ENCODE measurements at regions not wholly inside any gene's neighbourhood (a gene's known extent, or its start where the extent isn't known, plus 50 kb on each side); places are given as distances from the start of the nearest gene placed in this dataset.

DNA sequence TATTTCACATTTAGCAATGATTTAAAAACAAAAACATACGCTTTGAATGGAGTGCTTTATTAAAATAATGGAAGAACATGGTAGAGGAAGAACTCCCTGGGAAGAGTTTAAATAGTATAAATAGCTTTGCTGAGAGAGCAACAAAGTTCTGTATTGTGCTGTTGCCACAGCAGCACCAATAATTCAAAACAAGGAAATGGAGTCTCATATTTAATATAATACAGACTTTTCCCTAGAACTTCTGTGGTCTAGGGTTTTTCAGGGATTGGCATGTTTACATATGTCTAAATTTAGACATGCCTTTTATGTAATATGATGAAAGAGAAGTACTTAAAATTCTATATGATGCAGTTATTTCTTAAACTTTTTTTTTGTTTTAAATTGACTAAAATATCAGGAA is 217.2 kb upstream of the HDAC9 start:
- Histone ChIP-seq H3F3A (ENCODE audit: low read depth) (no peaks in the 10 kb centered on the region), H3K9ac (ENCODE audit: low read depth, low read length, poor library complexity, severe bottlenecking) (no peak overlapping the region), H3K79me2 (ENCODE audit: insufficient read depth, low read length) (no peaks in the 10 kb centered on the region), H2AFZ (ENCODE audit: low read length) (no peak overlapping the region), H3K4me3 (ENCODE audit: low read length, poor library complexity, severe bottlenecking) (no peak overlapping the region), H3K4me1 (ENCODE audit: insufficient read depth, low read length, poor library complexity, severe bottlenecking) (peaks cover 7% of the 10 kb centered on the region), H3K27me3 (ENCODE audit: insufficient read depth, low read length, poor library complexity, severe bottlenecking) (no peaks in the 10 kb centered on the region), H3K4me2 (ENCODE audit: low read depth, low read length, poor library complexity, severe bottlenecking) (no peak overlapping the region), H3K36me3 (ENCODE audit: insufficient read depth, low read length) (no peaks in the 10 kb centered on the region), H3K9me2 (replicated peaks; ENCODE audit: low read depth, low read length) (no peaks in the 10 kb centered on the region), H3K9me3 (ENCODE audit: insufficient read depth, low read depth, low read length) (0 out of 2 replicates have a peak, but pooled peaks cover 7% of the 10 kb centered on the region), H4K20me1 (ENCODE audit: insufficient read depth, low read length, poor library complexity, severe bottlenecking) (no peaks in the 10 kb centered on the region)
- TF ChIP-seq, protein P1, sequence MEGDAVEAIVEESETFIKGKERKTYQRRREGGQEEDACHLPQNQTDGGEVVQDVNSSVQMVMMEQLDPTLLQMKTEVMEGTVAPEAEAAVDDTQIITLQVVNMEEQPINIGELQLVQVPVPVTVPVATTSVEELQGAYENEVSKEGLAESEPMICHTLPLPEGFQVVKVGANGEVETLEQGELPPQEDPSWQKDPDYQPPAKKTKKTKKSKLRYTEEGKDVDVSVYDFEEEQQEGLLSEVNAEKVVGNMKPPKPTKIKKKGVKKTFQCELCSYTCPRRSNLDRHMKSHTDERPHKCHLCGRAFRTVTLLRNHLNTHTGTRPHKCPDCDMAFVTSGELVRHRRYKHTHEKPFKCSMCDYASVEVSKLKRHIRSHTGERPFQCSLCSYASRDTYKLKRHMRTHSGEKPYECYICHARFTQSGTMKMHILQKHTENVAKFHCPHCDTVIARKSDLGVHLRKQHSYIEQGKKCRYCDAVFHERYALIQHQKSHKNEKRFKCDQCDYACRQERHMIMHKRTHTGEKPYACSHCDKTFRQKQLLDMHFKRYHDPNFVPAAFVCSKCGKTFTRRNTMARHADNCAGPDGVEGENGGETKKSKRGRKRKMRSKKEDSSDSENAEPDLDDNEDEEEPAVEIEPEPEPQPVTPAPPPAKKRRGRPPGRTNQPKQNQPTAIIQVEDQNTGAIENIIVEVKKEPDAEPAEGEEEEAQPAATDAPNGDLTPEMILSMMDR (conservative IDR thresholded peaks at IDR 0.05; ENCODE audit: low read length): no peak
- no peak for TF ChIP-seq EZH2phosphoT487 (IDR thresholded peaks at IDR 0.05; ENCODE audit: borderline replicate concordance)

- Histone ChIP-seq H3K9me3 (ENCODE audit: insufficient read depth, low read depth, low read length) (0 out of 2 replicates have a peak, but pooled peaks cover 7% of the 10 kb centered on the region), H3F3A (ENCODE audit: low read depth) (no peaks in the 10 kb centered on the region), H4K20me1 (ENCODE audit: insufficient read depth, low read length, poor library complexity, severe bottlenecking) (no peaks in the 10 kb centered on the region), H3K4me3 (ENCODE audit: low read length, poor library complexity, severe bottlenecking) (no peak overlapping the region), H3K4me2 (ENCODE audit: low read depth, low read length, poor library complexity, severe bottlenecking) (no peak overlapping the region), H3K9ac (ENCODE audit: low read depth, low read length, poor library complexity, severe bottlenecking) (no peak overlapping the region), H2AFZ (ENCODE audit: low read length) (no peak overlapping the region), H3K9me2 (replicated peaks; ENCODE audit: low read depth, low read length) (no peaks in the 10 kb centered on the region), H3K79me2 (ENCODE audit: insufficient read depth, low read length) (no peaks in the 10 kb centered on the region), H3K4me1 (ENCODE audit: insufficient read depth, low read length, poor library complexity, severe bottlenecking) (peaks cover 35% of the 10 kb centered on the region), H3K27me3 (ENCODE audit: insufficient read depth, low read length, poor library complexity, severe bottlenecking) (no peaks in the 10 kb centered on the region), H3K36me3 (ENCODE audit: insufficient read depth, low read length) (no peaks in the 10 kb centered on the region)
- TF ChIP-seq, protein P1 (conservative IDR thresholded peaks at IDR 0.05; ENCODE audit: low read length): no peak
- TF ChIP-seq EZH2phosphoT487 (IDR thresholded peaks at IDR 0.05; ENCODE audit: borderline replicate concordance): no peak
Observed at GRCh38 chr7:18283045-18283444, 212.5 kb upstream of the HDAC9 start.

DNA sequence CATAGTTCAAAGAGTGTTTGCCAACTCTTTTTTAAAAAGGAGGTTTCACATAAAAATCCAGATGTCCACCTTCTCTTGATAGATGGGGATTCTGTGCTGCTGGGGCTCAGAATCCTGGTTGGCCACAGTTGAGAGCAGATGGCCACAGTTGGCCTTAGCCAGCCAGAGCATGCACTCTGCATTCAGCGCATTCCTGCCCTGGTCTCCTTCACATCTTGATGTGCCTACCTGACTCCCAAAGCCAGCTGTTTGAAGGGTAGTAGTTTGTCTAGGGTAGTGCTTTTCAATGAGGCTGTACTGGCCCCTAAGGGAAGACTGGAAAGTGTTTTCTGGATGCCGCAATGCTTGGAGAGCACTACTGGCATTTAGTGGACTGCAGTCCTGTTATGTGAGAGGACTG is 208.1 kb upstream of the HDAC9 start:
- H3K4me3 ChIP-seq (ENCODE audit: low read length, poor library complexity, severe bottlenecking): no peak overlapping the region
- H4K20me1 ChIP-seq (ENCODE audit: insufficient read depth, low read length, poor library complexity, severe bottlenecking): no peaks in the 10 kb centered on the region
- no peak overlapping the region for H3K4me2 ChIP-seq (ENCODE audit: low read depth, low read length, poor library complexity, severe bottlenecking)
- peaks cover 3% of the 10 kb centered on the region; the same call in 1 of the 2 replicates for H3F3A ChIP-seq (ENCODE audit: low read depth)
- no peak for TF ChIP-seq EZH2phosphoT487 (IDR thresholded peaks at IDR 0.05; ENCODE audit: borderline replicate concordance)
- TF ChIP-seq, protein P1 (conservative IDR thresholded peaks at IDR 0.05; ENCODE audit: low read length): no peak
- H3K27me3 ChIP-seq (ENCODE audit: insufficient read depth, low read length, poor library complexity, severe bottlenecking): no peaks in the 10 kb centered on the region
- 0 out of 2 replicates have a peak, but pooled peaks cover 7% of the 10 kb centered on the region for H3K9me3 ChIP-seq (ENCODE audit: insufficient read depth, low read depth, low read length)
- peaks cover 20% of the 10 kb centered on the region for H3K79me2 ChIP-seq (ENCODE audit: insufficient read depth, low read length)
- H3K9me2 ChIP-seq (replicated peaks; ENCODE audit: low read depth, low read length): no peaks in the 10 kb centered on the region
- no peak overlapping the region for H3K9ac ChIP-seq (ENCODE audit: low read depth, low read length, poor library complexity, severe bottlenecking)
- 0 out of 2 replicates have a peak overlapping the region, but pooled peaks have one; percentile 2 for H2AFZ ChIP-seq (ENCODE audit: low read length)
- no peaks in the 10 kb centered on the region for H3K36me3 ChIP-seq (ENCODE audit: insufficient read depth, low read length)
- peaks cover 63% of the 10 kb centered on the region for H3K4me1 ChIP-seq (ENCODE audit: insufficient read depth, low read length, poor library complexity, severe bottlenecking)
